ENCODE measurements at regions not wholly inside any gene's neighbourhood (a gene's known extent, or its start where the extent isn't known, plus 50 kb on each side); places are given as distances from the start of the nearest gene placed in this dataset.

GRCh38 chr9:16184964-16185646 is 632.3 kb downstream of the CCDC171 start:
- TF ChIP-seq CTCF (IDR thresholded peaks at IDR 0.05 in 2 of 3, conservative IDR thresholded peaks at IDR 0.05 in 1 of 3; ENCODE audit: insufficient read depth in 2 of 3, low read depth in 1 of 3, low read length in 3 of 3) (no peak), HMG20A (CRISPR knock-in tag; conservative IDR thresholded peaks at IDR 0.05) (no peak), RAD51 (IDR thresholded peaks at IDR 0.05; ENCODE audit: borderline replicate concordance, low read depth) (no peak), FIP1L1 (IDR thresholded peaks at IDR 0.05; ENCODE audit: low read depth, low read length, poor library complexity, severe bottlenecking) (no peak), TBP (optimal IDR thresholded peaks at IDR 0.05; ENCODE audit: low read depth, low read length) (no peak), HDGF (IDR thresholded peaks at IDR 0.05) (no peak), ZNF280B (CRISPR knock-in tag; IDR thresholded peaks at IDR 0.05) (no peak), POLR3A (IDR thresholded peaks at IDR 0.05; ENCODE audit: borderline replicate concordance, extremely low read depth, insufficient read depth, insufficient read length) (no peak), RBBP5 (IDR thresholded peaks at IDR 0.05; ENCODE audit: borderline replicate concordance, insufficient read depth, low read length, poor library complexity, severe bottlenecking) (no peak), ZBTB11 (CRISPR knock-in tag; IDR thresholded peaks at IDR 0.05) (no peak)

All from K562 (cell line).